K562 (cell line): ENCODE measurements at regions not wholly inside any gene's neighbourhood (a gene's known extent, or its start where the extent isn't known, plus 50 kb on each side); places are given as distances from the start of the nearest gene placed in this dataset.

Experiments used
- ATAC-seq: fragments of 200-7000 bp; cut with Tn5 transposase; 3 replicates; pipeline ENCODE4 v1.9.1; 2020; ENCODE audit warnings: moderate library complexity
- BruUV-seq: library from RNA; stranded (reverse); fragments of 400-500 nt; replicated peaks from 2 replicates; lab custom pipeline; 2021; lab: Mats Ljungman, UMichigan
- CTCF ChIA-PET: fragments of 300-600 bp; formaldehyde crosslinking; extraction: SDS; loops from one replicate; lab custom pipeline; 2021; ENCODE audit warnings: low intra/inter-chr PET ratio; lab: Yijun Ruan, JAX
- POLR2A ChIA-PET: fragments of 300-600, 350-650 bp; sonication (Branson Sonifier 250); formaldehyde crosslinking; extraction: SDS; loops from one replicate; lab custom pipeline; 2021; ENCODE audit warnings: antibody characterized with exemption, inconsistent platforms; lab: Yijun Ruan, JAX
- DNase-seq, 4 experiments: peaks; one replicate each; pipeline versions ENCODE4 v3.0.0 to v3.0.0-alpha.2; 2011 to 2018; ENCODE audit warnings: low spot score in 3 of 4, mixed read lengths in 3 of 4; ENCODE audit errors: extremely low read depth in 1 of 4
- FAIRE-seq: peaks from 2 replicates; lab custom pipeline; 2011; peaks lifted over from hg19 to GRCh38; lab: Jason Lieb, UNC
- H2AFZ ChIP-seq: 2 replicates; pipeline ENCODE4 v1.6.0; 2011; ENCODE audit warnings: low read depth, low read length, control low read depth, inconsistent platforms
- H3K27ac ChIP-seq: fragments of 200-600 bp; 3 replicates; pipeline ENCODE4 v1.8.0; 2011; ENCODE audit warnings: low read depth, mild to moderate bottlenecking, control low read depth, inconsistent platforms, low read length, moderate library complexity, mixed read lengths; ENCODE audit errors: extremely low read depth
- H3K27me3 ChIP-seq, 2 experiments: fragments of 300-600 bp in 1 of 2; 2 replicates in 1 of 2; 3 replicates in 1 of 2; pipeline versions ENCODE4 v1.6.0 to v1.8.0; 2011; ENCODE audit warnings: inconsistent platforms in 2 of 2, low read length in 2 of 2, mild to moderate bottlenecking in 1 of 2, mixed read lengths in 1 of 2, moderate library complexity in 1 of 2; ENCODE audit not compliant: control insufficient read depth in 2 of 2, insufficient read depth in 2 of 2
- H3K36me3 ChIP-seq: fragments of 300-600 bp; 3 replicates; pipeline ENCODE4 v1.8.0; 2011; ENCODE audit warnings: mild to moderate bottlenecking, low read length, inconsistent platforms; ENCODE audit not compliant: control insufficient read depth, insufficient read depth
- H3K4me1 ChIP-seq, 2 experiments: fragments of 200-600 bp in 1 of 2; replicated peaks in 1 of 2; 2 replicates in 1 of 2; 3 replicates in 1 of 2; pipeline versions ENCODE4 v1.5.1 to v1.8.0; 2011; ENCODE audit warnings: inconsistent platforms in 2 of 2, low read length in 2 of 2, mild to moderate bottlenecking in 1 of 2, mixed read lengths in 1 of 2, moderate library complexity in 1 of 2; ENCODE audit not compliant: control insufficient read depth in 2 of 2, insufficient read depth in 2 of 2
- H3K4me2 ChIP-seq: 2 replicates; pipeline ENCODE4 v1.6.1; 2011; ENCODE audit warnings: low read length, control low read depth, inconsistent platforms, mixed read lengths; ENCODE audit not compliant: insufficient read depth
- H3K4me3 ChIP-seq: fragments of 200-600 bp; sonication (generic), shearing (Covaris generic); 2 replicates; pipeline ENCODE4 v1.5.1; 2016; ENCODE audit warnings: control low read depth, inconsistent platforms
- H3K79me2 ChIP-seq: fragments of 200-600 bp; 3 replicates; pipeline ENCODE4 v1.8.0; 2011; ENCODE audit warnings: low read length, inconsistent platforms; ENCODE audit not compliant: control insufficient read depth, insufficient read depth
- H3K9ac ChIP-seq, 2 experiments: 2 replicates each; pipeline versions ENCODE4 v1.6.0 to v1.6.1; 2011; ENCODE audit warnings: low read depth in 2 of 2, low read length in 2 of 2, control low read depth in 1 of 2, inconsistent platforms in 1 of 2, mild to moderate bottlenecking in 1 of 2, mixed read lengths in 1 of 2; ENCODE audit not compliant: insufficient read depth in 1 of 2
- H3K9me1 ChIP-seq: one replicate; pipeline ENCODE4 v1.6.0; 2011; ENCODE audit warnings: inconsistent platforms, mild to moderate bottlenecking, low read length, moderate library complexity; ENCODE audit not compliant: control insufficient read depth, insufficient read depth
- H3K9me3 ChIP-seq: replicated peaks from 2 replicates; pipeline ENCODE4 v1.5.1; 2011; ENCODE audit warnings: low read depth, low read length, inconsistent platforms; ENCODE audit not compliant: control insufficient read depth, insufficient read depth
- H4K20me1 ChIP-seq: replicated peaks from 2 replicates; pipeline ENCODE4 v1.6.1; 2011; ENCODE audit warnings: low read length, inconsistent platforms, mixed read lengths; ENCODE audit not compliant: control insufficient read depth, insufficient read depth
- CBX2 ChIP-seq: fragments of 200-600 bp; sonication (generic); IDR thresholded peaks from one replicate; pipeline ENCODE4 v1.6.1; 2012; ENCODE audit warnings: mild to moderate bottlenecking, low read length, inconsistent platforms; ENCODE audit not compliant: insufficient read depth, poor library complexity, severe bottlenecking
- CBX3 ChIP-seq, 2 experiments: IDR thresholded peaks; 1 replicate in 1 of 2; 2 replicates in 1 of 2; pipeline ENCODE4 v1.6.1; 2012; ENCODE audit warnings: inconsistent platforms in 2 of 2, low read length in 2 of 2, borderline replicate concordance in 1 of 2, control low read depth in 1 of 2
- CREBBP ChIP-seq: IDR thresholded peaks from one replicate; pipeline ENCODE4 v1.6.1; 2012; ENCODE audit warnings: low read depth, mild to moderate bottlenecking, control low read depth, inconsistent platforms, low read length
- ELF4 ChIP-seq: fragments of 450-650 bp; formaldehyde crosslinking; IDR thresholded peaks from 2 replicates; pipeline ENCODE4 v1.4.0; 2022; ENCODE audit warnings: missing genetic modification characterization
- KLF1 ChIP-seq: fragments of 450-650 bp; IDR thresholded peaks from 2 replicates; pipeline ENCODE4 v1.6.1; 2016; ENCODE audit warnings: missing genetic modification characterization, missing compliant biosample characterization
- RREB1 ChIP-seq: fragments of 250-450 bp; sonication (Bioruptor Pico); IDR thresholded peaks from 2 replicates; pipeline ENCODE4 v1.4.0; 2020
- ZBTB1 ChIP-seq: sonication (generic); formaldehyde crosslinking; IDR thresholded peaks from 2 replicates; pipeline ENCODE4 v1.8.1; 2023; ENCODE audit warnings: missing genetic modification reagents, low read depth, mild to moderate bottlenecking, borderline replicate concordance
- ZC3H8 ChIP-seq: fragments of 450-650 bp; IDR thresholded peaks from 2 replicates; pipeline ENCODE4 v1.6.1; 2017
- ZKSCAN3 ChIP-seq: fragments of 250-450 bp; sonication (Bioruptor Pico); IDR thresholded peaks from 2 replicates; pipeline ENCODE4 v1.4.0; 2020
- ZNF280B ChIP-seq: fragments of 250-450 bp; sonication (Bioruptor Pico); IDR thresholded peaks from 2 replicates; pipeline ENCODE4 v1.5.1; 2021; ENCODE audit warnings: mild to moderate bottlenecking
- ZNF354B ChIP-seq: fragments of 250-450 bp; sonication (Bioruptor Pico); IDR thresholded peaks from 2 replicates; pipeline ENCODE4 v1.4.0; 2020
- ZNF384 ChIP-seq: IDR thresholded peaks from 2 replicates; pipeline ENCODE4 v1.6.1; 2012; ENCODE audit warnings: low read depth, low read length, improper control_type of control experiment
- WGBS: fragments of 100-300 bp; shearing (Covaris generic); methylation state at CpG from one replicate; pipeline ENCODE4 v1.1.6; 2016; ENCODE audit warnings: low coverage, mixed read lengths; ENCODE audit not compliant: insufficient coverage; ENCODE audit errors: missing lambda C conversion rate; 5-methylcytosine and 5-hydroxymethylcytosine counted together
- in situ Hi-C: fragments of 300-500 bp; cut with MboI; formaldehyde crosslinking; loops from 4 replicates; pipeline ENCODE4 v1.15.0; 2018; ENCODE audit warnings: inconsistent platforms, mixed read lengths
- intact Hi-C: fragments of 100-400 bp; cut with micrococcal nuclease; formaldehyde crosslinking; loops from 2 replicates; pipeline ENCODE4 v1.14.2; 2022
- TF ChIP-seq, protein P1 (sequence below): fragments of 250-450 bp; sonication (Bioruptor Pico); IDR thresholded peaks from 2 replicates; pipeline ENCODE4 v1.4.0; 2020; ENCODE audit warnings: mild to moderate bottlenecking, moderate library complexity

- no peak overlapping the region for H3K4me2 ChIP-seq
- DNase-seq = peak; percentile 21 to 66 (median 35)
- intact Hi-C loops (loop anchor here (1.0 to 10.0 kb wide), 5 partner anchors 81 to 310 kb away; no protein-coding TSS in a partner anchor), in situ Hi-C loops (loop anchor here (10.0 kb wide), 1 partner anchor 309 kb away; no protein-coding TSS in a partner anchor)
- peaks cover 0 to 6% of the 10 kb centered on the region in 2 experiments; a peak in 2 of 5 replicates for H3K27me3 ChIP-seq
- H3K27ac ChIP-seq = no peak overlapping the region
- H3K36me3 ChIP-seq = no peaks in the 10 kb centered on the region
- H2AFZ ChIP-seq = no peak overlapping the region
- BruUV-seq = no TSS peak
- H4K20me1 ChIP-seq = no peaks in the 10 kb centered on the region
- FAIRE-seq = peak; percentile 52
- H3K9me3 ChIP-seq = no peaks in the 10 kb centered on the region
- H3K4me3 ChIP-seq = no peak overlapping the region
- H3K9ac ChIP-seq = no peak overlapping the region
- H3K4me1 ChIP-seq = peaks cover 0 to 5% of the 10 kb centered on the region in 2 experiments; a peak in 2 of 5 replicates
- POLR2A ChIA-PET = interaction anchor here (0.6 to 1.2 kb wide), 2 partner anchors 861 to 1053 kb away, joined by 3 read pairs; no protein-coding TSS in a partner anchor
- ATAC-seq = peak; percentile 64
- CTCF ChIA-PET = interaction anchor here (0.7 to 0.8 kb wide), 2 partner anchors 55 to 272 kb away, joined by 3 read pairs; no protein-coding TSS in a partner anchor
- 31% methylated on average over 11 of the region's 12 CpGs for WGBS
- H3K79me2 ChIP-seq = no peaks in the 10 kb centered on the region
- no peaks in the 10 kb centered on the region for H3K9me1 ChIP-seq
- TF ChIP-seq, protein P1, sequence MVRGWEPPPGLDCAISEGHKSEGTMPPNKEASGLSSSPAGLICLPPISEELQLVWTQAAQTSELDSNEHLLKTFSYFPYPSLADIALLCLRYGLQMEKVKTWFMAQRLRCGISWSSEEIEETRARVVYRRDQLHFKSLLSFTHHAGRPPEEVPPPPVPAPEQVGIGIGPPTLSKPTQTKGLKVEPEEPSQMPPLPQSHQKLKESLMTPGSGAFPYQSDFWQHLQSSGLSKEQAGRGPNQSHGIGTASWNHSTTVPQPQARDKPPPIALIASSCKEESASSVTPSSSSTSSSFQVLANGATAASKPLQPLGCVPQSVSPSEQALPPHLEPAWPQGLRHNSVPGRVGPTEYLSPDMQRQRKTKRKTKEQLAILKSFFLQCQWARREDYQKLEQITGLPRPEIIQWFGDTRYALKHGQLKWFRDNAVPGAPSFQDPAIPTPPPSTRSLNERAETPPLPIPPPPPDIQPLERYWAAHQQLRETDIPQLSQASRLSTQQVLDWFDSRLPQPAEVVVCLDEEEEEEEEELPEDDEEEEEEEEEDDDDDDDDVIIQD (CRISPR knock-in tag) = no peak
- TF ChIP-seq CBX2 = no peak
- TF ChIP-seq CREBBP = no peak
- no peak for TF ChIP-seq ELF4 (CRISPR knock-in tag)
- TF ChIP-seq ZNF384 = peak; percentile 94
- TF ChIP-seq KLF1 (tag) = no peak
- no peak for TF ChIP-seq ZC3H8
- no peak for TF ChIP-seq ZNF354B
- no peak for TF ChIP-seq ZNF280B (CRISPR knock-in tag)
- no peak for TF ChIP-seq CBX3 (IDR thresholded peaks at IDR 0.05; ENCODE audit: borderline replicate concordance in 1 of 2, low read length in 2 of 2)
- no peak for TF ChIP-seq ZBTB1 (CRISPR knock-in tag)
- TF ChIP-seq RREB1 = no peak
- no peak for TF ChIP-seq ZKSCAN3 (CRISPR knock-in tag)
Observed at GRCh38 chr3:71955240-71956068, 170.5 kb upstream of the PROK2 start.
